HG03066 (cell line): ENCODE measurements at regions not wholly inside any gene's neighbourhood (a gene's known extent, or its start where the extent isn't known, plus 50 kb on each side); places are given as distances from the start of the nearest gene placed in this dataset.
"Not testable (repeated sequence)": the region's sequence is repeated elsewhere in the genome, so short reads cannot be mapped to it uniquely, and the experiment has no call there.

Experiments used
- ATAC-seq: cut with Tn5 transposase; IDR thresholded peaks from one replicate; pipeline ENCODE4 v1.9.1; 2021; ENCODE audit warnings: low read depth; ENCODE audit not compliant: unreplicated experiment

DNA sequence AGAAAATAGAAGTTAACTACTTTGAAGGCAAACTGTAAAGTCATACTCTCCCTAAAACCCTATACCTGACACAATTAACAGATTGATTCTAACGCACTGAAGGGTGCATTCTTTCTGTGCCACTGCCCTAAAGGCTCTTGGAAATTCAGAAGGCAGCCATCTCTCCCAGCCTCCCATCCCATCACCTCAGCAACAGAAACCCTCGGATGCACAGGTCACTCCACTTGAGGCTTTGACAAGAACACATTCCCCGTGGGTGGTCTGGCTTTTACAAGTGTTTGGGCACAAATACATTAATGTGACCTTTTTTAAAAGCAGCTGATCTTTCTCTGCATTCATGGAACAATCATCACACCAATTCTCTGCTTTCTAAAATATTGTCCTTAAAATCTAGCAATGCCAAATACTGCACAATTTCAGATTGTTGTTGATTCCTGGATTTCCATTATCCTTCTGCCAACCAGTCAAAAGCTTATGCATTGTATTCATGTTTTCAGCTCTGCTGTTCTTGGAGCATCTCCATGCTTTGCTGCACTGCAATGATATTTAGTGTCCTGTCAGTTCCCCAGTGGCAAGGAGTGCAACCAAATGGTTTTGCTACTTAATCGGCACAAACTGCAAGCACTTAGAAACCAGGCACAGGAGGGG lies 175.6 kb downstream of the TMEM161B start:
- ATAC-seq, result no peak

DNA sequence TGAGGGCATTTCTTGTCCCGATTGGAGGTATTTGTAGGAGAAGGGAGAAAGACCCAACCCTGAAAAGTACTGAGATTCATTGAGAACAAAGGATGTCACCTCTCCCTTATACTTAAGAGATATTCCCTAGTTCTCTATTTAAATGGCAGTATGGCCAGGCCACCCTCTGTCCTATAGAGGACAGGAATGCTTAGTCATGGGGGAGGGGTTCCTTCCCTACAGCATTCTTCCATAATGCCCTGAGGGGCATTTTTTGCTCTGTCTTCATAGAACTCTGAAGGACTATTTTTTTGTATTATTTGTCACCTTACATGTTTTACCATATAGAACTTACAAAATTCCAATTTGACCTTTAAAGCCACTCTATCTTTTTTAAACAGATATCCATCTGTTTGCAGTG lies 176.3 kb downstream of the TMEM161B start:
- ATAC-seq, result no peak

DNA sequence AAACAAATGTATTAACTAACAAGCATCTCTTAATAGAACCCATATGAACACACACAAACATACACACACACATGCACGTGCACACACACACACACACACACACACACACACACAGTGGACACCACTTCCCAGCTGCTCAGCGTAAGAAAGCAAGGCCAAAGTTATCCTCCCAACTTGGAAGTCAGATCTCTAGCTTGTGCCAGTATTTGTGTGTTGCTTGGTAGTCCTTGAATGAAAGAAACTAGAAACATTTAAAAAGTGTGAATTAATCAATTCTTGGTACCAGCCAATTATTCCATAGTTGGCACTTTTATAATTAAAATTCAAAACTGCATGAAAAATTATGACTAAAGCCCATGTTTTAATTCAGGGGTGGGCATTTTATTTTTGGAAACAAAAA lies 178.1 kb downstream of the TMEM161B start:
- no peak for ATAC-seq

DNA sequence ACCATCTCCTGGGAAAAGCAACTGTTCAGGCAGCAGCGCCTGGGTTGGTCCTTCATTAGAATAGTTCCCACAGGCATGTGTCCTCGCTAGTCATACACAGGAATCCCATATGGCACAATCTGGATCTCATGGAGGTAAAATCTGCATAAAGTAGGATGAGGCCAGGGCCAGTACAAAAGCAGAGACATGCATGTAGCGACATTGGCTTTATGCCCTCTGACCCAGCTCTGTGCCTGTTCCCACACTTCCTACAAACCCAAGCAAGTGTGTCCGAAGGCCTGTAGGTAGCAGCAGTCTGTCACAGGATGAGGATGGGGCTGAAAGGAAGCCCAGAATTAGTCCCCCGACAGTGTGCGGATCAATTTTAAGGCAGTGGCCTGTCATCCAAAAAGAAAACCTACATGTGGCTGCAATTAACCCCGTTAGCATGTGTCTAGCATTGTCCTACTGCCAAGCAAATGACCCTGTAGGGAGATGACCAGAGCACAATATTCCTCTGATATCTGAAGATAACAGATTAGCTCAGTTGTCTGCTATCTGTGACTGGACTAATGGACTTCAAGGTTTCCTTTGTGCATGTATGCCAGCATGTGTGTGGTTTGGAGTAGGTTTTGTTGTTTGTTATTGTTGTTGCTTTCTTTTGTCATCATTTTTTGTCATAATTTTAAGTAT lies 178.8 kb downstream of the TMEM161B start:
- ATAC-seq, result no peak

GRCh38 chr5:88085462-88085861 lies 183.2 kb downstream of the TMEM161B start:
- ATAC-seq, result no peak

GRCh38 chr5:88081877-88082276 lies 186.8 kb downstream of the TMEM161B start:
- ATAC-seq, result no peak

GRCh38 chr5:88063813-88064212 lies 204.8 kb downstream of the TMEM161B start:
- ATAC-seq, result no peak

DNA sequence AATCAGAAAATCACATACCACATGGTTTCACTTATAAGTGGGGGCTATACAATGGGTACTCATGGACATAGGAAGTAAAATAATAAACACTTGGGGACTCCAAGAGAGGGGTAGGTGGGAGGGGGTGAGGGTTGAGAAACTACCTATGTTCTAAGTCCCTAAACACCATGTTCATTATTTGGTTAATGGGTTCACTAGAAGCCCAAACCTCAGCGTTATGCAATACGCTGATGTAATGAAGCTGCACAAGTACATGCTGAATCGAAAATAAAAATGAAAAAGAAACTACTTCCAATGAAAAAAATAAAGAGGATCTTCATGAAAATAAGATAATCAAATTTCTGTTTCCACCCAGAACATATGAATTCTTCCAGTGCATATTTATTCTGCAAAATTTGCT lies 208.5 kb downstream of the TMEM161B start:
- ATAC-seq, result no peak

DNA sequence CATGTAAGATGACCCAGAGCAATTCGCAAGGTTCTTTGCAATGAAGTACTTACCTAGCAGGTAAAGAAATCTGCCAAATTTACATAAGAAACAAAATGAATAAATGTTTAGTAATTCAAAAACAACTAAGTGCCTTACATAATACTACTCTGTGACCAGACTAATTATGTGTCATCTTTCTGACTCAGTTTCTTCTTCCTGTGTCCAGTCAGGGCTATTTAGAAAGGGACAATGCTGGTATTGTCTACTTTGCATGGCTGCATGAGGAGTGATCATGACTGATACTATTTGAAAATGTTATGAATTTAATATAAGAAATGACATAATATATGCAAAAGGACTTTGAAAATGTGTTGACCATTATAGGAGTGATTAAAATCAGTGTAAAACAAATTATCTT lies 210.0 kb downstream of the TMEM161B start:
- no peak for ATAC-seq

- not testable (repeated sequence) for ATAC-seq
Observed at GRCh38 chr5:88052468-88052867, 216.2 kb downstream of the TMEM161B start.

GRCh38 chr5:88051148-88051547 lies 217.5 kb downstream of the TMEM161B start:
- no peak for ATAC-seq

- ATAC-seq, result no peak
Observed at GRCh38 chr5:88049737-88050136, 218.9 kb downstream of the TMEM161B start.

DNA sequence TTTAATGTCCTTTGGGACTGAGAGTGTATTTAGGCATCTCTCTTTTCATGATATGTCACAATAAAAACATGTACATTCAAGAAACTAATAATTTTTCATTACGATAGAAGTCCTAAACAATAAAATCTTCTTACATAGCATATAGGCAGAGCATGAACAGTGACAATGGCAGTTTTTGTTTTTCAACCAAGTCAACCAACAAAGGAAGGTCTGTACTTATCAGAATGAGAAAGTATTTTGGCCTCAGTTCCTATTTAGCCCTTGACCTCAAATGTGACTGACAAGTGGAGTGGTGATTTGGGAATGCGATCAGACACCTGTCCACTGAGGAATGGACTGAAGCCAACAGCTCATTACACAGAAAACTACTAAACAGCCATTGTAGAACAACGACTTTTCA lies 219.5 kb downstream of the TMEM161B start:
- ATAC-seq, result no peak

DNA sequence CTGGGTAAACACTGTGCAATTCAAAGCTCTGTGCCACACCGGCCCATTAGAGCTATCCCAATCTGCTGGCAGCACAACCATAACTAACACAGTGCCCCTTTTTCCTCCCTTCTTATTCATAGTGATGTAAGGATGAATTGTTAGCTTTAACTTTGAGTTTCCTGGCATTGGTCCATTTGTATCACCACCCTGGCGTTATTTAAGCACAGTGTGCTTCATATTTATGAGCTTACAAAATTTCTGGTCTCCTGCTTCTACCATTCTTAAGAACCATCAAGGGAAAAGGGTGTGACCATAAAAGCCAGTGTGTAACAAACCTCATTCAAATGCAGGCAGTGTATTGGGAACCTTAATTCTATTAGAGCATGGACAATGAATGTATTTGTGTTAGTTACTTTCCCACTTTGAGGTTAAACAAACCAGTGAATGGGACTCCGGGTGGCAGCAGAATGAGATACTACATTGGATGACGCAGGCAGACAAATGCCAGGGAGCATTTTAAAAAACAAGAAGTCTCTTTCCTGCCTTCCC lies 222.6 kb downstream of the TMEM161B start:
- no peak for ATAC-seq

GRCh38 chr5:88045165-88045564 lies 223.5 kb downstream of the TMEM161B start:
- ATAC-seq, result no peak

GRCh38 chr5:88034520-88034919 lies 234.1 kb downstream of the TMEM161B start:
- ATAC-seq, result no peak

- no peak for ATAC-seq
Observed at GRCh38 chr5:88033191-88033590, 235.5 kb downstream of the TMEM161B start.

- no peak for ATAC-seq
Observed at GRCh38 chr5:88029011-88029410, 239.6 kb downstream of the TMEM161B start.

DNA sequence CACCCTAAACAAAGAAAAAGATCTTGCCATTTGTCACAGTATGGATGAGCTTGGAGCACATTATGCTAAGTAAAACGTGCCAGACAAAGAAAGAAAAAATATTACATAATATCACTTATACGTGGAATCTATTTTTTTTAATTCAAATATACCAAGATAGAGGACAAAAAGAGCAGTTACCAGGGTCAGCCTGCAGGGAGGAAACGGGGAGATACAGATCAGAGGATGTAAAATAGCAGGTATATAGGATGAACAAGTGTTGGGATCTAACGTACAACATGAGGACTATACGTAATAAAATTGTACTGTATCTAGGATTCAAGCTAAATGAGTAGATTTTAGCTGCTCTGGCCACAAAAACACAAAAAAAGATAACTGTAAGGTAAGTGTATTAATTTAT lies 247.5 kb downstream of the TMEM161B start:
- no peak for ATAC-seq

DNA sequence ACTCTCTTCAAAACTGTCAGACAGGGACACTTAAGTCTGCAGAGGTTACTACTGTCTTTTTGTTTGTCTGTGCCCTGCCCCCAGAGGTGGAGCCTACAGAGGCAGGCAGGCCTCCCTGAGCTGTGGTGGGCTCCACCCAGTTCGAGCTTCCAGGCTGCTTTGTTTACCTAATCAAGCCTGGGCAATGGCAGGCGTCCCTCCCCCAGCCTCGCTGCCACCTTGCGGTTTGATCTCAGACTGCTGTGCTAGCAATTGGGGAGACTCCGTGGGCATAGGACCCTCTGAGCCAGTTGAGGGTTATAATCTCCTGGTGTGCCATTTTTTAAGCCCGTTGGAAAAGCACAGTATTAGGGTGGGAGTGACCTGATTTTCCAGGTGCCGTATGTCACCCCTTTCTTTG lies 253.7 kb downstream of the TMEM161B start:
- not testable (repeated sequence) for ATAC-seq

DNA sequence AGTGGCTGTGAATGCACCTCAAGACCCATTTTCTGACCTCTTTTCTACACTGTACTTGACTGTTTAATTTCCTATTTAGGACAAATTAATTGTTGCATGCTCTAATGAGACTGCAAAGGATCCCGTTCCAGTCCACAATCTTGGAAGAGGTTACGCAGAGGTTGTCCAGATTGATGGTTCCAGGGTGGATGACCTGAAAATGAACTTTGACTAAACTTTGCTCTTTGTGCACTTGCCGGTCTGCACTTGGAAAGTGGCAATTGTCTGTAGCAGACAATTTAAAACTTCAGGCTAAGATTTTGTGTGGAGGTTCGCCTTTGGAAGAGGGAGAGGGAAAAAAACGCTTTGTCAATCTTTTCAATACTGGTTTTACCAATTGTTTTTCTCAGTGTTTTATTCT lies 267.8 kb downstream of the TMEM161B start:
- no peak for ATAC-seq

GRCh38 chr5:87997662-87998061 lies 271.0 kb downstream of the TMEM161B start:
- ATAC-seq, result no peak
